HCT116 (cell line): ENCODE measurements at regions not wholly inside any gene's neighbourhood (a gene's known extent, or its start where the extent isn't known, plus 50 kb on each side); places are given as distances from the start of the nearest gene placed in this dataset.

ENCODE experiments used
- SIN3A ChIP-seq: IDR thresholded peaks from 2 replicates; pipeline ENCODE4 v1.6.1; 2012; ENCODE audit warnings: low read depth
- TF ChIP-seq, protein P1 (sequence below), 3 experiments: fragments of 200-600 bp in 1 of 3; sonication (generic) in 1 of 3; IDR thresholded peaks in 2 of 3; conservative IDR thresholded peaks in 1 of 3; 2 replicates each; pipeline ENCODE4 v1.5.1; 2012 to 2017; ENCODE audit warnings: low read depth in 2 of 3, low read length in 2 of 3, antibody characterized with exemption in 1 of 3, borderline replicate concordance in 1 of 3, control low read depth in 1 of 3, mild to moderate bottlenecking in 1 of 3, mixed read lengths in 1 of 3, mixed run types in 1 of 3, moderate library complexity in 1 of 3; ENCODE audit not compliant: insufficient read depth in 1 of 3

DNA sequence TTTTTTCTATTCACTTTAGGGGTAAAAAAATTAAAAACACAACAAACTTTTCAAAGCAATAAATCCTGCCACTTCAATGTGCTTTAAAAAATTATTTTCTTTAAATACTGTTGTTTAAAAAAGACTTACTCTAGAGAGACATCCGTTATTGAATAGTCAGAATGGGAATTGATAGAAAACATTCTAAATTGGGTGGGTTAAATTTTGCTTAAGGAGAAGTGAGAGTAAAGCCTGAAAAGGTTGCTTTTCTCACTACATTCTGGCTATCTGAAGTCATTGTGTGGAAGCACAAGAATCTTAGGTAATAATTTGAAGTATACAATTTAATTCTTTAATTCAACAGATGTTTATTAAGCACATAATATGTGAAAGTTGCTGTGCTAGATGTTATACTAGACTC lies 509.3 kb downstream of the NR2F1-AS1 start:
- no peak for TF ChIP-seq SIN3A
- TF ChIP-seq, protein P1, sequence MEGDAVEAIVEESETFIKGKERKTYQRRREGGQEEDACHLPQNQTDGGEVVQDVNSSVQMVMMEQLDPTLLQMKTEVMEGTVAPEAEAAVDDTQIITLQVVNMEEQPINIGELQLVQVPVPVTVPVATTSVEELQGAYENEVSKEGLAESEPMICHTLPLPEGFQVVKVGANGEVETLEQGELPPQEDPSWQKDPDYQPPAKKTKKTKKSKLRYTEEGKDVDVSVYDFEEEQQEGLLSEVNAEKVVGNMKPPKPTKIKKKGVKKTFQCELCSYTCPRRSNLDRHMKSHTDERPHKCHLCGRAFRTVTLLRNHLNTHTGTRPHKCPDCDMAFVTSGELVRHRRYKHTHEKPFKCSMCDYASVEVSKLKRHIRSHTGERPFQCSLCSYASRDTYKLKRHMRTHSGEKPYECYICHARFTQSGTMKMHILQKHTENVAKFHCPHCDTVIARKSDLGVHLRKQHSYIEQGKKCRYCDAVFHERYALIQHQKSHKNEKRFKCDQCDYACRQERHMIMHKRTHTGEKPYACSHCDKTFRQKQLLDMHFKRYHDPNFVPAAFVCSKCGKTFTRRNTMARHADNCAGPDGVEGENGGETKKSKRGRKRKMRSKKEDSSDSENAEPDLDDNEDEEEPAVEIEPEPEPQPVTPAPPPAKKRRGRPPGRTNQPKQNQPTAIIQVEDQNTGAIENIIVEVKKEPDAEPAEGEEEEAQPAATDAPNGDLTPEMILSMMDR (IDR thresholded peaks at IDR 0.05 in 2 of 3, conservative IDR thresholded peaks at IDR 0.05 in 1 of 3; ENCODE audit: borderline replicate concordance in 1 of 3, insufficient read depth in 1 of 3, low read depth in 2 of 3, low read length in 2 of 3), result no peak
